ENCODE measurements at regions not wholly inside any gene's neighbourhood (a gene's known extent, or its start where the extent isn't known, plus 50 kb on each side); places are given as distances from the start of the nearest gene placed in this dataset.
A peak's percentile ranks its signal among the peaks of the same experiment; 100 is the strongest.
"Not testable (repeated sequence)": the region's sequence is repeated elsewhere in the genome, so short reads cannot be mapped to it uniquely, and the experiment has no call there.

DNA sequence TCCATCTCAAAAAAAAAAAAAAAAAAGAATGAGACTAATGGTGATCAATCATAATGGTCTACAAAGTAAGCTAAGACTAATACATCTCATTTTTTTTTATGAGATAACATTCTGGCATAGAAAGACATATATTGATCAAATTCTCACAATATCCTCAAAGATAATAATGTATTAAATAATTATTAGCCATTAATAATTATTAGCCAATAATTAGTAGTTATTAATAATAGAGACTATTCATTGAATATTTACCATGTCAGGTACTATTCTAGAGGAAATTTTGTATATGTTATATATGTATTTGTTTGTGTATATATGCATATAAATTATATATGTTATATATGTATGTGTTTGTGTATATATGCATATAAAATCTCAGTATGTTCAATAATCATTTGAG is 137.7 kb upstream of the PTBP2 start:
- no peak for DNase-seq (ENCODE audit: low read depth in 2 of 2)

- no peak for DNase-seq (ENCODE audit: low read depth in 2 of 2)
Observed at GRCh38 chr1:96587222-96587621, 134.4 kb upstream of the PTBP2 start.

- no peak for DNase-seq (ENCODE audit: low read depth in 2 of 2)
Observed at GRCh38 chr1:96588416-96588995, 133.1 kb upstream of the PTBP2 start.

- not testable (repeated sequence) for DNase-seq (ENCODE audit: low read depth in 2 of 2)
Observed at GRCh38 chr1:96595530-96595929, 126.1 kb upstream of the PTBP2 start.

DNA sequence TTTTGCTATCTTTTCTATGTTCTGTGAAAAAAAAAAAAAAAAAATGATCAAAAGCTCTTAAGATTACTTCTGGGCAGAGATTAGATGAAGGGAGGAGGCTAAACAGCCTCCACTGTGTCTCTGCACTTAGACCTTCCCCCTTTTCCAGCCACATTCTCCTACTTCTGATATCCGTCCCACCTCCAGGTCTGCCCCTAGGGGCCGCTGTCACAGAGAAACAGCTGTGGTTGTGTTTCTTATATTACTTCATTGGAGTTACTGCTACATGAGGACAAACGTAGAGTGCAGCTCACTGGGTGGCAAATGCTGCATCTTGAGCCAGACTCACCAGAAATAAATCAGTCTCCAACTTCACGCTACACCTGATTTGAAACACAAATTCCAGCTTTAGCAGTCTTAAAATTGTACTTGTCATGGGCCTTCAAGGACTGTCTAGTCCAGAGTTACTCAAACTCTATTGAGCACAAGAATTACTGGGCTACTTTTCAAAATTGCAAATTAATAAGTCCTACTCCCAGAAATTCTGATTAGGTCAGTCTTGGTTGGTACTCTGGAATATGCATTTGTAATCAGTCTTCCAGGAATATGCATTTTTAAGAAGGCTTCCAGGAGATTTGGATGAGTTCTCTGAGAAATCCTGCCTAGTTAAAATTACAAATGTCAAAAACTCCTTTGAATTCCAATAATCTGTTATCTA is 125.2 kb upstream of the PTBP2 start:
- DNase-seq (ENCODE audit: low read depth in 2 of 2) = peak in 1 of 2 experiments; percentile 9

DNA sequence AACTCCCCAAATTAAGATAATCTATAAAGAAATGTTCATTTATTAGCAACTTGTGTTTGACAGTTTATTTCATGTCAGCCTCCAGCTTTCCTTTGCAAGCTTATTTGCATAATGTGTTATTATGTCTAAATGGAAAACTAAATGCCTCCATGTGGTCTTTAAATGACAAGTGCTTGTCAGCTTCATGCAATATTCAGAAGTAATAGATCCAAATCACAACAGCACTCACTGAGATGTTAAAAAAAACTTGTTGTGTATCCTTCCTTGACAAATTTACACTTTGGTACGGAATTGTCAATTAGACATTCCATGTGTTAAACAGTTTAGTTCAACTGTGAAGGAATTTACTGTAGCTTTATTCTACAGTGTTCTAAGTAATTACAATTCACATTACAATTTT is 124.4 kb upstream of the PTBP2 start:
- DNase-seq (ENCODE audit: low read depth in 2 of 2) = no peak

GRCh38 chr1:96598416-96599168 is 123.0 kb upstream of the PTBP2 start:
- DNase-seq (ENCODE audit: low read depth in 2 of 2) = no peak

DNA sequence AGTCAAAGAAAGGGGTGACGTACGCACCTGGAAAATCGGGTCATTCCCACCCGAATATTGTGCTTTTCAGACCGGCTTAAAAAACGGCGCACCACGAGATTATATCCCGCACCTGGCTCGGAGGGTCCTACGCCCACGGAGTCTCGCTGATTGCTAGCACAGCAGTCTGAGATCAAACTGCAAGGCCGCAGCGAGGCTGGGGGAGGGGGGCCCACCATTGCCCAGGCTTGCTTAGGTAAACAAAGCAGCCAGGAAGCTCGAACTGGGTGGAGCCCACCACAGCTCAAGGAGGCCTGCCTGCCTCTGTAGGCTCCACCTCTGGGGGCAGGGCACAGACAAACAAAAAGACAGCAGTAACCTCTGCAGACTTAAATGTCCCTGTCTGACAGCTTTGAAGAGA is 117.0 kb upstream of the PTBP2 start:
- not testable (repeated sequence) for DNase-seq (ENCODE audit: low read depth in 2 of 2)

GRCh38 chr1:96617375-96617774 is 104.2 kb upstream of the PTBP2 start:
- DNase-seq (ENCODE audit: low read depth in 2 of 2) = not testable (repeated sequence)

DNA sequence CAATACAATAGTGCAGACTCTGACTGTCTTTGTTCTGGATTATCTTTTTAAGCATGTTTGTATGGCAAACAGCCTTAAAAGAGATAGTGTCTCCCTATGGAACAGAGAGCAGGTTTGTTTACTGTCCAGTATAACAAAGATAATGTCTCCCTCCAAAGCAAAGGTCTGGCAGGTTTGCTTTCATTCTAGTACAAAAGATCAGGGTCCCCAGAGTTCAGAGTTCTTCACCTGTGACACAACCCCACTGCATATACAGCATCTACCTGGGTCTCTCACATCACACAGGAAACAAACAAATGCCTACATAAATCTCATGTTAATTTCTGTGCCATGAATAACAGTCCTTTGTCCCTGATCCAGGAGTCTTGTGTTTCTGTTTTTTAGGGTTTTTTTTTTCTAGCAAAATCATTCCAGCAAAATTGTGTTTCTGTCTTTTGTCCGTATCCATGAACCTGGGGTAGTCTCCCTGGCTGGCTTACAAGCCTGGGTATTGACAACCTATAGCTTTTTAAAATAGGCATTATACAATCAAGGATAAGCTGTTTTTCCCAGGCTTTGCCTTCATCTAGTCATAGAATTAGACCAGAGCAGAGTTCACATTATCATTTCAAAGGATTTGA is 89.4 kb upstream of the PTBP2 start:
- no peak for DNase-seq (ENCODE audit: low read depth in 2 of 2)

GRCh38 chr1:96633695-96634094 is 87.9 kb upstream of the PTBP2 start:
- DNase-seq (ENCODE audit: low read depth in 2 of 2) = no peak

DNA sequence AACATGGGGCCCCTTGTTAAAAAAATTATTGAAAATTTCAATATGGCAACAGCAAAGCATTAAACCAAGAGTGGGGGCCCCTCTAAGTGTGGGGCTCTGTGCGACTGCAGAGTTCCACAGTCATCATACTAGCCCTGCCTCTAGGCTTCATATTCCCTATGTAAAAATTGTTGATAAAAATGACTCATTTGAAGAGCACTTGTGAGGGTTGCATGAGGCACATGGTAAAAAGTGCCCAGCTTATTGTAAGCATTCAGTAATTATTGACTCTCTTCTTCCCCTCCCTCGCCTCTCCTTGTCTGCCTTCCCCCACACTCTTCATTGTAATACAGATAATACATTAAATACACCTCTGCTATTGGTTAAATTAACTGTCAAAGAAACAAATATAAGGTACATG is 86.7 kb upstream of the PTBP2 start:
- DNase-seq (ENCODE audit: low read depth in 2 of 2) = no peak

DNA sequence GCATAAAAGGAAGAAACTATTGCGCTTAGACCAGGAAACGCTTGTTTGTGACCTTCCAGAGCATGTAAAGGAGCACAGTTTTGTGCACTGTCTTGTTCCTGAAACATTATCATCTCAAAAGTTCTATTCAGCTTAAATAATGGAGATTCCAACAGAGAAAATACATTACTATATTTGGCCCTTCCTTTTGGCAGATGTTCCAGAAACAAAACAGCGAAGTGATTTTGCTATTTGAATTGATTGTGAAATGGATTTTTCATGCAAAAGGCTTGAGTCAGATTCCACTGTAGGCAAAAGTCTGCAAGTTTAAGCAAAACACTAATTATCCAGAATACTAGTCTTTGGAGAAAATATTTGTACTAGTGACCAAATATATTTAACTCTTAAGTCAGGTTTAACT is 80.3 kb upstream of the PTBP2 start:
- DNase-seq (ENCODE audit: low read depth in 2 of 2) = no peak

- DNase-seq (ENCODE audit: low read depth in 2 of 2) = no peak
Observed at GRCh38 chr1:96643519-96643918, 78.1 kb upstream of the PTBP2 start.

- DNase-seq (ENCODE audit: low read depth in 2 of 2) = no peak
Observed at GRCh38 chr1:96649301-96649700, 72.3 kb upstream of the PTBP2 start.

DNA sequence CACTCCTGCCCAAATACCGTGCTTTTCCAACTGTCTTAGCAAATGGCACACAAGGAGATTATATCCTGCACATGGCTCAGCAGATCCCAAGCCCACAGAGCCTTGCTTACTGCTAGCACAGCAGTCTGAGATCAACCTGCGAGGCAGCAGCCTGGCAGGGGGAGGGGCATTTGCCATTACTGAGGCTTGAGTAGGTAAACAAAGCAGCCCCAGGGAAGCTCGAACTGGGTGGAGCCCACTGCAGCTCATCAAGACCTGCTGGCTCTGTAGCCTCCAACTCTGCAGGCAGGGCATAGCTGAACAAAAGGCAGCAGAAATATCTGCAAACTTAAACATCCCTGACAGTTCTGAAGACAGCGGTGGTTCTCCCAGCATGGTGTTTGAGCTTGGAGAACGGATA is 70.1 kb upstream of the PTBP2 start:
- DNase-seq (ENCODE audit: low read depth in 2 of 2) = no peak

- DNase-seq (ENCODE audit: low read depth in 2 of 2) = no peak
Observed at GRCh38 chr1:96660051-96660450, 61.5 kb upstream of the PTBP2 start.

- DNase-seq (ENCODE audit: low read depth in 2 of 2) = no peak
Observed at GRCh38 chr1:96660503-96660902, 61.1 kb upstream of the PTBP2 start.

Data from stimulated activated CD4-positive, alpha-beta T cell treated with anti-CD3 and anti-CD28 coated beads, Interleukin-12 subunit alpha, Interleukin-12 subunit beta, amount 100 ng/mL, for 24 hours (primary cell).